Stimulated activated naive CD8-positive, alpha-beta T cell treated with anti-CD3 and anti-CD28 coated beads, Interleukin-15, Interleukin-2, amounts not matched to agents 100 ng/mL and 50 ng/mL, for 24 hours (primary cell): ENCODE measurements at regions not wholly inside any gene's neighbourhood (a gene's known extent, or its start where the extent isn't known, plus 50 kb on each side); places are given as distances from the start of the nearest gene placed in this dataset.
A peak's percentile ranks its signal among the peaks of the same experiment; 100 is the strongest.

Experiments
- H3K27ac Mint-ChIP-seq: one replicate; pipeline ENCODE4 v1.8.0; 2021; ENCODE audit warnings: mild to moderate bottlenecking, mixed read lengths
- H3K27me3 Mint-ChIP-seq: one replicate; pipeline ENCODE4 v1.8.0; 2021; ENCODE audit warnings: mixed read lengths
- H3K36me3 Mint-ChIP-seq: one replicate; pipeline ENCODE4 v1.8.0; 2021; ENCODE audit warnings: low read depth, mixed read lengths
- H3K4me1 Mint-ChIP-seq: one replicate; pipeline ENCODE4 v1.8.0; 2021; ENCODE audit warnings: low read depth, mixed read lengths
- H3K4me3 Mint-ChIP-seq: one replicate; pipeline ENCODE4 v1.8.0; 2021; ENCODE audit warnings: mild to moderate bottlenecking, mixed read lengths
- H3K9me3 Mint-ChIP-seq: one replicate; pipeline ENCODE4 v1.8.0; 2021; ENCODE audit warnings: mixed read lengths

DNA sequence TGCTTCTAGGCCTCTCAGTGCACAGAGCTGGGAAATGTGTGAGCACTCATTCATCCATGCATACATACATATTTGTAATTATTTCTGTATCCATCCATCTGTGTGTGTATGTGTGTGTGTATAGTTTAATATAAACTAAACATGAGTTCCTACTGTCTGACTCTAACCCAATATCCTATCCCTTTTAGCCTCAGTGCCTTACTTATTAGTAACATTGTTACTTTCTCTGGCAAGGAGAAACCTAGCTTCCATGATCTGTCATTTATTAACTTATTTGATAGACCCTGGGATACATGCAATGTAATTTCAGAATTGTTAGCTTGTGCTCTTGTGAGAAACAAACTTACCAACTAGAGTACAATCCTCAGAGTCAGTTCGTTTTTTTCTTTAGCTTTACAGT, 59.0 kb upstream of the WSCD1 start:
- H3K27ac Mint-ChIP-seq = no peak overlapping the region
- no peaks in the 10 kb centered on the region for H3K4me1 Mint-ChIP-seq
- no peak overlapping the region for H3K4me3 Mint-ChIP-seq
- H3K9me3 Mint-ChIP-seq = no peaks in the 10 kb centered on the region
- no peaks in the 10 kb centered on the region for H3K36me3 Mint-ChIP-seq
- peaks cover 34% of the 10 kb centered on the region for H3K27me3 Mint-ChIP-seq

DNA sequence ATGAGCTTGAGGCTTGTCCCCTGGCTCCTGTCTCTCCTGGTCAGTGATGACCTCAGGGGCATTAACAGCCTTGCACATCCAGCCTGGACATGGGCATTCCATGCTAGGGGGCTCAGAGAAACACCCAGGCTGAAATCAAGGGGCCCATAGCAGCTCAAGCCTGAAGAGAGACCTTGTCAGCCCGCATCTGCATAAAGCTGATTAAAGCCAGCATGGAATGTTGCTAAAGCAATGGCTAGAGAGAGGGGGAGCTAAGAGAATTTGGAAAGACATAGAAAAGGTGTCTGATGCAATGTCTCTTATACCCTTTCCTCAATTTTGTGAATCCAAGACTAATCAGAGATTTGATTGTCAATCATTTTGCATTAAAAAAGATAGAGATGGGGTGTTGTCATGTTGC, 51.4 kb upstream of the WSCD1 start:
- Mint-ChIP-seq H3K36me3 (no peaks in the 10 kb centered on the region), H3K27me3 (peaks cover 24% of the 10 kb centered on the region), H3K4me3 (no peak overlapping the region), H3K9me3 (no peaks in the 10 kb centered on the region), H3K4me1 (peaks cover 28% of the 10 kb centered on the region), H3K27ac (no peak overlapping the region)

DNA sequence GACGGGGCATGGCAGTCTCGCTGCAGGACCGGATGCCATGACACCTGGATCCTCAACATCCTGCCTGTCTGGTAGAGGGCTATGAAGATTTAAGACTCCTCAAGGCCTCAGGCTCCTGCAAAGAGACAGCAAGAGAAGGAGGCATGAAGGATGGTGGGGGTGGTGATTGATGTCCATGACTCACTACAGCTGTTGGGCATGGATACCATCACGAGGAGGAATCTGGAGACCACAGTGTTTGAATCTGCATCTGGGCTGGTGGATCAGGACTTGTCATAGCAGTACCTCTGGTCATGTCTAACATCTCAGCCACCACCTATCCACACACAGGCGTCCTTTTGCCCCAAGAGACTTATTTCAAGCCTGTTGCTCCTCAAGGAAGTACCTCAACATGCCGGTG, 50.2 kb upstream of the WSCD1 start:
- H3K27ac Mint-ChIP-seq = peak overlapping the region; percentile 75
- H3K36me3 Mint-ChIP-seq = no peaks in the 10 kb centered on the region
- H3K9me3 Mint-ChIP-seq = no peaks in the 10 kb centered on the region
- peaks cover 28% of the 10 kb centered on the region for H3K4me1 Mint-ChIP-seq
- H3K4me3 Mint-ChIP-seq = no peak overlapping the region
- peaks cover 27% of the 10 kb centered on the region for H3K27me3 Mint-ChIP-seq

DNA sequence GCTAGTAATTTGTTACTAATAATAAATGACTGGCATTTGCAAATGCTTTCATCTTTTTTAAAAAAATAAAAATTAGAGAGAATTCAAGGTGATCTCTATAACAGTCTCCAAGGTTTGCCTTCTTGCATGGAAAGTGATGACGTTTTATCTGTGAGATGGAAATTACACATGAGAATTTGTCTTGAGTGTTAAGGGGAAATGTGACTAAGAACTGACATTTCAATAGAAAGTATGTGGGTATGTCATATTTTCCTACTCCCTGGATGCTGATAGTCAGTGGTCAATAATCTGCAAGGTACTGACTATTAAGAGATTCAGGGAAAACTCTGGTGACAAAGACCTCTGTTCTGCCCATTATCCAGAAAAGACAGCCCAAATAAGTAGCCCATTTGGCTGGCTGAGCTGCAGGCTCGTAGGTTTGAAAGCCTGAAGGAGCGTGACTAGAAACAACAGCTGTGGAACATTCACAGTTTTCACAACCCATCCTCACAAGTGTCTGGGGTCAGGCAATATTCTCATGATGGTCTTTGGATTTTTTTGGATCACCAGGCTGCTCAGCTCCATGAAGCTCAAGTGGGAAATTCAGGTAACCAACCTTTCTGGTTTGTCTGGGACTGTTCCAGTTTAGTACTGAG, 49.7 kb upstream of the WSCD1 start:
- peaks cover 28% of the 10 kb centered on the region for H3K4me1 Mint-ChIP-seq
- H3K4me3 Mint-ChIP-seq = no peak overlapping the region
- H3K9me3 Mint-ChIP-seq = no peaks in the 10 kb centered on the region
- H3K27me3 Mint-ChIP-seq = peaks cover 28% of the 10 kb centered on the region
- H3K27ac Mint-ChIP-seq = peak overlapping the region; percentile 75
- no peaks in the 10 kb centered on the region for H3K36me3 Mint-ChIP-seq
